ENCODE measurements at regions not wholly inside any gene's neighbourhood (a gene's known extent, or its start where the extent isn't known, plus 50 kb on each side); places are given as distances from the start of the nearest gene placed in this dataset.

GRCh38 chr7:17019106-17019505 is 137.3 kb upstream of the AGR3 start:
- TF ChIP-seq EZH2 (IDR thresholded peaks at IDR 0.05; ENCODE audit: insufficient read depth, poor library complexity, severe bottlenecking), result no peak
- TF ChIP-seq EZH2phosphoT487 (IDR thresholded peaks at IDR 0.05; ENCODE audit: insufficient read depth, low read depth), result no peak
